ENCODE measurements at regions not wholly inside any gene's neighbourhood (a gene's known extent, or its start where the extent isn't known, plus 50 kb on each side); places are given as distances from the start of the nearest gene placed in this dataset.

DNA sequence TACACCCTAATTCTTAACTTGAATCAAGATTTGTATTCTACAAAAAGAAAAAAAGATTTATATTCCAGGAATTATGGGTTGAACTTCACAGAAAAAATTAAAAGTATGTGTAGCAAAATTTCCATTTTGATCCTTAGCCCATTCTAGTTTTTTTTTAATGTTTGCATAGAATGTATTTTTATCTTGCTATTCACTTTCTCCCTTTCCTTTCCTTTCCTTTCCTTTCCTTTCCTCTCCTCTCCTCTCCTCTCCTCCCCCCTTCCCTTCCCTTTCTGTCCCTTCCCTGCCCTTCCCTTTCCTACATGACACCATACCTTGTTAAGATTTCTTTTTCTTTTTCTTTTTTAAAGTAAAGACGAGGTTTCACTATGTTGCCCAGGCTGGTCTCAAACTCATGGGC lies 542.5 kb upstream of the PTGER4 start:
- FAIRE-seq (no peak), DNase-seq (ENCODE audit: low read depth in 1 of 2, low spot score in 1 of 2) (no peak), ATAC-seq (no peak)
- no peak overlapping the region for H3K4me3 ChIP-seq
- POLR2A ChIA-PET = no interaction called here
- no peaks in the 10 kb centered on the region for H3K9me3 ChIP-seq
- no peak overlapping the region for H3K4me2 ChIP-seq
- H3K27ac ChIP-seq = no peak overlapping the region
- TF ChIP-seq GATA3 (IDR thresholded peaks at IDR 0.05; ENCODE audit: borderline replicate concordance) (no peak), CBX8 (IDR thresholded peaks at IDR 0.05) (no peak), HOXB5 (CRISPR knock-in tag; IDR thresholded peaks at IDR 0.05) (no peak), PBX3 (IDR thresholded peaks at IDR 0.05) (no peak), BHLHE40 (IDR thresholded peaks at IDR 0.05; ENCODE audit: low read depth, low read length) (no peak), HOXB13 (CRISPR knock-in tag; IDR thresholded peaks at IDR 0.05; ENCODE audit: low read depth) (no peak), USF2 (IDR thresholded peaks at IDR 0.05) (no peak), REST (IDR thresholded peaks at IDR 0.05) (no peak), E2F6 (IDR thresholded peaks at IDR 0.05; ENCODE audit: borderline replicate concordance, low read depth) (no peak), HDAC2 (IDR thresholded peaks at IDR 0.05) (no peak), RFX5 (IDR thresholded peaks at IDR 0.05) (no peak), RNF2 (IDR thresholded peaks at IDR 0.05; ENCODE audit: borderline replicate concordance, low read depth) (no peak), POLR2AphosphoS2 (conservative IDR thresholded peaks at IDR 0.05; ENCODE audit: low read length) (no peak), FOXS1 (CRISPR knock-in tag; IDR thresholded peaks at IDR 0.05) (no peak), TFCP2L1 (CRISPR knock-in tag; IDR thresholded peaks at IDR 0.05) (no peak), TP53 (CRISPR knock-in tag; IDR thresholded peaks at IDR 0.05) (no peak)
- TF ChIP-seq, protein P1, sequence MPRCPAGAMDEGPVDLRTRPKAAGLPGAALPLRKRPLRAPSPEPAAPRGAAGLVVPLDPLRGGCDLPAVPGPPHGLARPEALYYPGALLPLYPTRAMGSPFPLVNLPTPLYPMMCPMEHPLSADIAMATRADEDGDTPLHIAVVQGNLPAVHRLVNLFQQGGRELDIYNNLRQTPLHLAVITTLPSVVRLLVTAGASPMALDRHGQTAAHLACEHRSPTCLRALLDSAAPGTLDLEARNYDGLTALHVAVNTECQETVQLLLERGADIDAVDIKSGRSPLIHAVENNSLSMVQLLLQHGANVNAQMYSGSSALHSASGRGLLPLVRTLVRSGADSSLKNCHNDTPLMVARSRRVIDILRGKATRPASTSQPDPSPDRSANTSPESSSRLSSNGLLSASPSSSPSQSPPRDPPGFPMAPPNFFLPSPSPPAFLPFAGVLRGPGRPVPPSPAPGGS (IDR thresholded peaks at IDR 0.05) = no peak
- TF ChIP-seq, protein P2, sequence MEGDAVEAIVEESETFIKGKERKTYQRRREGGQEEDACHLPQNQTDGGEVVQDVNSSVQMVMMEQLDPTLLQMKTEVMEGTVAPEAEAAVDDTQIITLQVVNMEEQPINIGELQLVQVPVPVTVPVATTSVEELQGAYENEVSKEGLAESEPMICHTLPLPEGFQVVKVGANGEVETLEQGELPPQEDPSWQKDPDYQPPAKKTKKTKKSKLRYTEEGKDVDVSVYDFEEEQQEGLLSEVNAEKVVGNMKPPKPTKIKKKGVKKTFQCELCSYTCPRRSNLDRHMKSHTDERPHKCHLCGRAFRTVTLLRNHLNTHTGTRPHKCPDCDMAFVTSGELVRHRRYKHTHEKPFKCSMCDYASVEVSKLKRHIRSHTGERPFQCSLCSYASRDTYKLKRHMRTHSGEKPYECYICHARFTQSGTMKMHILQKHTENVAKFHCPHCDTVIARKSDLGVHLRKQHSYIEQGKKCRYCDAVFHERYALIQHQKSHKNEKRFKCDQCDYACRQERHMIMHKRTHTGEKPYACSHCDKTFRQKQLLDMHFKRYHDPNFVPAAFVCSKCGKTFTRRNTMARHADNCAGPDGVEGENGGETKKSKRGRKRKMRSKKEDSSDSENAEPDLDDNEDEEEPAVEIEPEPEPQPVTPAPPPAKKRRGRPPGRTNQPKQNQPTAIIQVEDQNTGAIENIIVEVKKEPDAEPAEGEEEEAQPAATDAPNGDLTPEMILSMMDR (IDR thresholded peaks at IDR 0.05) = no peak
- TF ChIP-seq, protein P3, sequence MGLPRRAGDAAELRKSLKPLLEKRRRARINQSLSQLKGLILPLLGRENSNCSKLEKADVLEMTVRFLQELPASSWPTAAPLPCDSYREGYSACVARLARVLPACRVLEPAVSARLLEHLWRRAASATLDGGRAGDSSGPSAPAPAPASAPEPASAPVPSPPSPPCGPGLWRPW (IDR thresholded peaks at IDR 0.05) = no peak
- no peaks in the 10 kb centered on the region for H3K4me1 ChIP-seq
- 18% methylated on average over 1 of the region's 1 CpG for WGBS (ENCODE audit: missing lambda C conversion rate)
- CTCF ChIA-PET = no interaction called here
